ENCODE measurements at regions not wholly inside any gene's neighbourhood (a gene's known extent, or its start where the extent isn't known, plus 50 kb on each side); places are given as distances from the start of the nearest gene placed in this dataset.

- TF ChIP-seq CTCF (IDR thresholded peaks at IDR 0.05) = no peak
- no peak for TF ChIP-seq EZH2 (IDR thresholded peaks at IDR 0.05)
- no peak for TF ChIP-seq EZH2phosphoT487 (IDR thresholded peaks at IDR 0.05)
Measured at GRCh38 chr1:232223887-232224286, 406.0 kb downstream of the SIPA1L2 start.
